SH-SY5Y (cell line): ENCODE measurements at regions not wholly inside any gene's neighbourhood (a gene's known extent, or its start where the extent isn't known, plus 50 kb on each side); places are given as distances from the start of the nearest gene placed in this dataset.

Experiments used
- GATA2 ChIP-seq: IDR thresholded peaks from 2 replicates; pipeline ENCODE4 v1.6.1; 2011; ENCODE audit warnings: mild to moderate bottlenecking, low read depth, low read length
- GATA3 ChIP-seq: IDR thresholded peaks from 2 replicates; pipeline ENCODE4 v1.6.1; 2011; ENCODE audit warnings: low read depth, mild to moderate bottlenecking, low read length, moderate library complexity

DNA sequence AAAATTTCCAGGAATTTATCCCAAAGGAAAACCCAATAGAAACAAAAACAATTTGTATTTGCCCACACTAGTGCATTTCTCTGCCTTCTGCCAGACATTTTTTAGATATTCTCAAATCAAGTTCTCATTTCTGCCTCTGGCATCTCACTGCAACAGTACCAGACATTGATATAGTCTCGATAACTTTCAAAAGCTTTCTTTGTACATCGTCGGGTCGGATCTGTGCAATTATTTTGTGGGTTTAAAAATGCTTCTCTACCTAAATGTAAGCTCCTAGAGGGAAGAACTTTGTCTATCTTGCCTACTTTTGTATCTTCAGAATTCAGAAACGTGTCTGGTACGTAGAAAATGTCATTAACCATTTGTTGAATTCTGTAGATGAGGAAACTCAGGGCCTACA is 125.5 kb upstream of the LIFR start:
- no peak for TF ChIP-seq GATA3
- no peak for TF ChIP-seq GATA2
